ENCODE measurements at regions not wholly inside any gene's neighbourhood (a gene's known extent, or its start where the extent isn't known, plus 50 kb on each side); places are given as distances from the start of the nearest gene placed in this dataset.

DNA sequence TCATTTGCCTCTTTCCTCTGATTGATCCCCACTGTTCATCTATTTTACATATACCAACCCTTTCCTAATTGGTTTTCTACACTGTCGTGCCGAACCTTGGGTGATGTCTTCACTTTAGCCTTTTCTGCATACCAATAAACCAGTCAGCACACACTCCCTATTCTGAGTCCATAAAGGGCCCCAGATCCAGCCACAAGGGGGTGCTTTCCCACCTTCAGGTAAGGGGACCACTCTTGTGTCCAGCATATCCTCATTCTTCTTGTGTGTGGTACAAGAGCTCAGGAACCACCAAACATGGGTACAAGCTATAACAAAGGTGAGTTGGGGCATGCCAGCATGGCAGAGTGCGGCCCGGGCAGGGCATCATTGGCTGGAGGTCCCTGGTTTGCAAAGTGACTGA, 859.8 kb downstream of the FSCB start:
- no peak for DNase-seq (ENCODE audit: low spot score in 2 of 2)
- 69 to 86% methylated on average over 4 of the region's 4 CpGs for WGBS, 2 donors
- no peak for TF ChIP-seq POLR2A (IDR thresholded peaks at IDR 0.05)
- TF ChIP-seq, protein P1, sequence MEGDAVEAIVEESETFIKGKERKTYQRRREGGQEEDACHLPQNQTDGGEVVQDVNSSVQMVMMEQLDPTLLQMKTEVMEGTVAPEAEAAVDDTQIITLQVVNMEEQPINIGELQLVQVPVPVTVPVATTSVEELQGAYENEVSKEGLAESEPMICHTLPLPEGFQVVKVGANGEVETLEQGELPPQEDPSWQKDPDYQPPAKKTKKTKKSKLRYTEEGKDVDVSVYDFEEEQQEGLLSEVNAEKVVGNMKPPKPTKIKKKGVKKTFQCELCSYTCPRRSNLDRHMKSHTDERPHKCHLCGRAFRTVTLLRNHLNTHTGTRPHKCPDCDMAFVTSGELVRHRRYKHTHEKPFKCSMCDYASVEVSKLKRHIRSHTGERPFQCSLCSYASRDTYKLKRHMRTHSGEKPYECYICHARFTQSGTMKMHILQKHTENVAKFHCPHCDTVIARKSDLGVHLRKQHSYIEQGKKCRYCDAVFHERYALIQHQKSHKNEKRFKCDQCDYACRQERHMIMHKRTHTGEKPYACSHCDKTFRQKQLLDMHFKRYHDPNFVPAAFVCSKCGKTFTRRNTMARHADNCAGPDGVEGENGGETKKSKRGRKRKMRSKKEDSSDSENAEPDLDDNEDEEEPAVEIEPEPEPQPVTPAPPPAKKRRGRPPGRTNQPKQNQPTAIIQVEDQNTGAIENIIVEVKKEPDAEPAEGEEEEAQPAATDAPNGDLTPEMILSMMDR (IDR thresholded peaks at IDR 0.05), result no peak
- intact Hi-C loops (cut with DNase I; ENCODE audit: low total_unique reads), result no loop called here
- no peak overlapping the region for H3K4me3 ChIP-seq (ENCODE audit: low read depth, poor library complexity, severe bottlenecking)

DNA sequence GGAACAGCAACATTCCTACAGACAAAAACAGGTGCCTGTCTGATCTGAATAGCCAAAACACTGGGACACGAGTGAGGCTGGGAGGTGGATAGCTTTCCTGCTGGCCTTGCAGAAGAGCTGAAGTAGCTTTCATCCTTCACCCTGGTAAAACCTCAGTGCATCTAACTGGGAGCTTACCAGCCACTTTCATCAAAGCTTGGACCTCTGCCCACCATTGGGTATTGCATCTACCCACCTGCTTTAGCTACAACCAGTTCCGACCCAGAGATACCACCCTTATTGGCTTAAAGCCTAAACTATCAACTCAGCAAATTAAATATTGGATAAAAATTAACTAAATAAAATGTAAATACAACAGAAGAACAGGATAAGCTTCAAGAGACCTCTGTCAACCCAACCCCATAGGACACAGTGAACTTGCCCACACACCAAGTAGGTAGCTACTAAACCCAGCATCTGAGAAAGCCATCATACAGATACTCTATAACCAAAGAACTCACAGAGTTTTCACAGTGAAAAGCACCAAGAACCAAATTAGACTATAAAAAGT, 866.3 kb downstream of the FSCB start:
- 82 to 91% methylated on average over 2 of the region's 2 CpGs for WGBS, 2 donors
- intact Hi-C loops (cut with DNase I; ENCODE audit: low total_unique reads), result no loop called here
- no peak overlapping the region for H3K4me3 ChIP-seq (ENCODE audit: low read depth, poor library complexity, severe bottlenecking)
- TF ChIP-seq, protein P1 (IDR thresholded peaks at IDR 0.05), result no peak
- no peak for TF ChIP-seq POLR2A (IDR thresholded peaks at IDR 0.05)
- no peak for DNase-seq (ENCODE audit: low spot score in 2 of 2)

DNA sequence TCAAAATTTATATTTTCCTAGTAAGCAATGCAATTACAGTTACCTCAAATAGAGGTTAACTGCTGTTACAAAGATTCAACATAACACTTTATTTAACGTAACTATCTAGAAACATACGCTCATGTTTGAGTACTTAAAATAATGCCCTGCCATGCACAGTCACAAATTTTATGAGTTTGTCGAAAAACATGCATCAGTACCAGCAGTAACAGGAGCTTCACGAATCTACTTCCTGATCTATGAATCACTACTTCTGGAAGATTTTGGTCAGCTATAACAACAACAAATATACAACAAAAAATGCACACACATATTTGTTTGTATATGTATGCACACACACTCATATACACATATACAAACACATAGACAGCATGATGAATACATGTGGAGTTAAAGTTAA, 881.8 kb downstream of the FSCB start:
- WGBS, 2 donors, result 79% methylated on average over 4 of the region's 4 CpGs
- H3K4me3 ChIP-seq (ENCODE audit: low read depth, poor library complexity, severe bottlenecking), result no peak overlapping the region
- TF ChIP-seq, protein P1 (IDR thresholded peaks at IDR 0.05), result no peak
- TF ChIP-seq POLR2A (IDR thresholded peaks at IDR 0.05), result no peak
- DNase-seq (ENCODE audit: low spot score in 2 of 2), result no peak
- intact Hi-C loops (cut with DNase I; ENCODE audit: low total_unique reads), result no loop called here

DNA sequence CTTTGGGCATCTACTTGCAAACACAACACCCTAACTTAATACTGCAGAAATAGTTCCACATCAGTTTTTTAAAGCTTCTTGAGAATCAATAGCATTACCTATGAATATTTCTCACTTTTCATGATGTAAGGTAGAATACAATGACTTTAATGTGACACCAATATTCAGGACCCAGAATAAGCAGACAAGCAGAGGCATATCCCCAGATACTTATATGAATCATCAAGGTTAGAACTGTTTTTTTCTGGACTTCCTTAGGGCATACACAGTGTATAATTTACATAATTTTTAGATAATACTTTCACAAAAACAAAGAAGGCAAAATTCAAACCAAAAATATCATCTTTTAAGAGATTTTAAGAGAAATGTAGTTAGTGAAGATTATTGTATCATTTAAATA, 885.8 kb downstream of the FSCB start:
- intact Hi-C loops (cut with DNase I; ENCODE audit: low total_unique reads), result no loop called here
- TF ChIP-seq, protein P1 (IDR thresholded peaks at IDR 0.05), result no peak
- TF ChIP-seq POLR2A (IDR thresholded peaks at IDR 0.05), result no peak
- H3K4me3 ChIP-seq (ENCODE audit: low read depth, poor library complexity, severe bottlenecking), result no peak overlapping the region
- no peak for DNase-seq (ENCODE audit: low spot score in 2 of 2)

DNA sequence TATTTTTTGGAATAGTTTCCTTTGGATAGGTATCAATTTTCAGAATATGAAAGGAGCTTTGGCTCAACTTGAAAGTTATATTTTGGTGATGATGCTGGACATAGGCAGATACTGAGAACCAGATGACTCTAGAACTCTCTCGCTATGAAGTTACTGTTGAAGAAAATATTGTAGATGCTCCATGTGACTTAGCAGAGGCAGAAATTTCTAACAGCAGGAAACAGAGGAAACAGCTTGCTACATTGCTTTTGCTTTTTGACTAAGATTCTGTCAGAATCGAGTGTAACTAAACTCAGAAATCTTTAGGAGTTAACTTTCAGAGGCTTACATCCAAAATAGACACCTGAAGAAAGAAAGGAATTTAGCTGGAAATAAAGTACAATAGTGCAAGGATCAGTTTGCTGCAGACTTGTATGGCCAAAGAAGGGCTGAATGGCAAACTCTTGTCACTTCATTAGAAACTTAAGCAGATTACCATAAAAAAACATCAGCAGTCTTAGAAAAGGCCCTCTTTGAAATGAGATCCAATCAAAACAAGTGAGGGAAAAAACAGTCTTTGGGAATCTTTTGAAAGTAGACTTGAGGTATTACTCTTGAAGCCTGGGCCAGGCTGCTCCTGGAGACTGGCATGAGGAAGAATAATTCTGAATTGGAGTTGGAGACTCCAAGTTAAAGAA, 911.8 kb downstream of the FSCB start:
- no peak for DNase-seq (ENCODE audit: low spot score in 2 of 2)
- intact Hi-C loops (cut with DNase I; ENCODE audit: low total_unique reads), result no loop called here
- no peak for TF ChIP-seq POLR2A (IDR thresholded peaks at IDR 0.05)
- TF ChIP-seq, protein P1 (IDR thresholded peaks at IDR 0.05), result no peak
- H3K4me3 ChIP-seq (ENCODE audit: low read depth, poor library complexity, severe bottlenecking), result no peak overlapping the region
- WGBS, 2 donors, result 68 to 75% methylated on average over 2 of the region's 2 CpGs

DNA sequence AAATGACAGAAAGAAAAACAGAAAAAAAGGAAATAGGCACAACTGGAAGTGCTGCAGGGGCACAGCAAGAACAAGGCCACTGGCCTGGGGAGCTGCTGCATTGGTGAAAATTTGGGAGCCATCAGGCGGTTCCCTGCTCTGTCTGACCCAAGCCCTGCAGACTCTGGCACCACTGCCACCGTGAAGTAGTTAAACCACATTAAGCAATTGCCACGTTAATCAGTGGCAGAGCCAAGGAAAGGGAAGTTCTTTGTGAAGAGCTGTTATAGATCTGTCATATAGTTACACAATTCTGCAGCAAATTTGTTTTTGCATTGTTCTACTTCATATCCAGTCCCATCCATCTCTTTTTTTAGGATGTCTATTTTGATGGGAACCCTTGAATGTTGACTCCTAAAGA, 915.3 kb downstream of the FSCB start:
- WGBS, 2 donors, result 48 to 52% methylated on average over 3 of the region's 3 CpGs
- TF ChIP-seq, protein P1 (IDR thresholded peaks at IDR 0.05), result no peak
- TF ChIP-seq POLR2A (IDR thresholded peaks at IDR 0.05), result no peak
- DNase-seq (ENCODE audit: low spot score in 2 of 2), result no peak
- intact Hi-C loops (cut with DNase I; ENCODE audit: low total_unique reads), result no loop called here
- H3K4me3 ChIP-seq (ENCODE audit: low read depth, poor library complexity, severe bottlenecking), result no peak overlapping the region

Measured in lower leg skin (tissue), 4 donors.